ENCODE measurements at regions not wholly inside any gene's neighbourhood (a gene's known extent, or its start where the extent isn't known, plus 50 kb on each side); places are given as distances from the start of the nearest gene placed in this dataset.
"Not testable (repeated sequence)": the region's sequence is repeated elsewhere in the genome, so short reads cannot be mapped to it uniquely, and the experiment has no call there.

GRCh38 chr9:91008568-91008967 lies 206.9 kb downstream of the SYK start:
- DNase-seq (ENCODE audit: low read depth, low spot score), result no peak
- TF ChIP-seq CTCF (IDR thresholded peaks at IDR 0.05; ENCODE audit: low read depth, low read length), result no peak
- in situ Hi-C loops (cut with HindIII; ENCODE audit: low sequenced_read_pairs), result no loop called here
- no peak overlapping the region for H3K4me3 ChIP-seq (ENCODE audit: low read depth, low read length)

- no peak for TF ChIP-seq CTCF (IDR thresholded peaks at IDR 0.05; ENCODE audit: low read depth, low read length)
- DNase-seq (ENCODE audit: low read depth, low spot score), result no peak
- H3K4me3 ChIP-seq (ENCODE audit: low read depth, low read length), result no peak overlapping the region
- in situ Hi-C loops (cut with HindIII; ENCODE audit: low sequenced_read_pairs), result no loop called here
These were observed 210.3 kb downstream of the SYK start for GRCh38 chr9:91011891-91012290.

GRCh38 chr9:91012933-91013841 lies 211.6 kb downstream of the SYK start:
- no peak overlapping the region for H3K4me3 ChIP-seq (ENCODE audit: low read depth, low read length)
- TF ChIP-seq CTCF (IDR thresholded peaks at IDR 0.05; ENCODE audit: low read depth, low read length), result no peak
- no peak for DNase-seq (ENCODE audit: low read depth, low spot score)
- in situ Hi-C loops (cut with HindIII; ENCODE audit: low sequenced_read_pairs), result no loop called here

GRCh38 chr9:91017245-91017644 lies 215.6 kb downstream of the SYK start:
- in situ Hi-C loops (cut with HindIII; ENCODE audit: low sequenced_read_pairs), result no loop called here
- TF ChIP-seq CTCF (IDR thresholded peaks at IDR 0.05; ENCODE audit: low read depth, low read length), result no peak
- H3K4me3 ChIP-seq (ENCODE audit: low read depth, low read length), result no peak overlapping the region
- no peak for DNase-seq (ENCODE audit: low read depth, low spot score)

GRCh38 chr9:91019871-91020270 lies 218.3 kb downstream of the SYK start:
- H3K4me3 ChIP-seq (ENCODE audit: low read depth, low read length); in situ Hi-C loops (cut with HindIII; ENCODE audit: low sequenced_read_pairs); DNase-seq (ENCODE audit: low read depth, low spot score): not testable (repeated sequence)

- H3K4me3 ChIP-seq (ENCODE audit: low read depth, low read length); in situ Hi-C loops (cut with HindIII; ENCODE audit: low sequenced_read_pairs); DNase-seq (ENCODE audit: low read depth, low spot score): not testable (repeated sequence)
These were observed 220.0 kb downstream of the SYK start for GRCh38 chr9:91021656-91022055.

- in situ Hi-C loops (cut with HindIII; ENCODE audit: low sequenced_read_pairs), result no loop called here
- no peak for TF ChIP-seq CTCF (IDR thresholded peaks at IDR 0.05; ENCODE audit: low read depth, low read length)
- H3K4me3 ChIP-seq (ENCODE audit: low read depth, low read length), result no peak overlapping the region
- no peak for DNase-seq (ENCODE audit: low read depth, low spot score)
These were observed 222.1 kb downstream of the SYK start for GRCh38 chr9:91023741-91024140.

All from astrocyte of the spinal cord (primary cell).